HepG2 (cell line): ENCODE measurements at regions not wholly inside any gene's neighbourhood (a gene's known extent, or its start where the extent isn't known, plus 50 kb on each side); places are given as distances from the start of the nearest gene placed in this dataset.

ENCODE experiments used
- ATAC-seq: fragments of 200-7000 bp; cut with Tn5 transposase; 3 replicates; pipeline ENCODE4 v1.9.1; 2020; ENCODE audit warnings: mild to moderate bottlenecking, moderate library complexity
- BruUV-seq: library from RNA; stranded (reverse); fragments of 400-500 nt; replicated peaks from 2 replicates; lab custom pipeline; 2021; lab: Mats Ljungman, UMichigan
- CTCF ChIA-PET: fragments of 300-600 bp; formaldehyde crosslinking; extraction: SDS; loops from one replicate; lab custom pipeline; 2021; ENCODE audit warnings: low total read pairs, inconsistent platforms, low intra/inter-chr PET ratio; lab: Yijun Ruan, JAX
- POLR2A ChIA-PET: fragments of 350-600 bp; sonication (Branson Sonifier 250); formaldehyde crosslinking; loops from one replicate; lab custom pipeline; 2020; ENCODE audit warnings: antibody characterized with exemption, inconsistent platforms; lab: Yijun Ruan, JAX
- DNase-seq: peaks from one replicate; pipeline ENCODE4 v3.0.0-alpha.2; 2015; ENCODE audit warnings: low spot score
- FAIRE-seq: peaks from 3 replicates; lab custom pipeline; 2011; peaks lifted over from hg19 to GRCh38; lab: Jason Lieb, UNC
- H2AFZ ChIP-seq: one replicate; pipeline ENCODE4 v1.6.1; 2011; ENCODE audit warnings: low read length, inconsistent platforms
- H3K27ac ChIP-seq: fragments of 300-600 bp; 3 replicates; pipeline ENCODE4 v1.8.0; 2011; ENCODE audit warnings: mixed run types, mild to moderate bottlenecking, mixed read lengths, low read length, inconsistent platforms; ENCODE audit not compliant: insufficient read depth; ENCODE audit errors: extremely low read length
- H3K27me3 ChIP-seq, 2 experiments: fragments of 200-600 bp in 1 of 2; 2 replicates in 1 of 2; 3 replicates in 1 of 2; pipeline versions ENCODE4 v1.6.0 to v1.8.0; 2011; ENCODE audit warnings: low read length in 2 of 2, mild to moderate bottlenecking in 2 of 2, moderate library complexity in 2 of 2, inconsistent platforms in 1 of 2; ENCODE audit not compliant: insufficient read depth in 2 of 2, control insufficient read depth in 1 of 2
- H3K36me3 ChIP-seq, 2 experiments: fragments of 200-600 bp in 1 of 2; replicated peaks in 1 of 2; 2 replicates in 1 of 2; 3 replicates in 1 of 2; pipeline versions ENCODE4 v1.5.1 to v1.8.0; 2011; ENCODE audit warnings: low read length in 2 of 2, inconsistent platforms in 1 of 2; ENCODE audit not compliant: insufficient read depth in 2 of 2, control insufficient read depth in 1 of 2
- H3K4me1 ChIP-seq: 2 replicates; pipeline ENCODE4 v1.5.1; 2012; ENCODE audit warnings: low read length, inconsistent platforms; ENCODE audit not compliant: insufficient read depth
- H3K4me2 ChIP-seq: 2 replicates; pipeline ENCODE4 v1.6.0; 2011; ENCODE audit warnings: low read depth, low read length, inconsistent platforms
- H3K4me3 ChIP-seq, 3 experiments: fragments of 200-600 bp in 1 of 3; sonication (generic), shearing (Covaris generic) in 1 of 3; replicated peaks in 1 of 3; 2 replicates each; pipeline ENCODE4 v1.5.1; 2011 to 2016; ENCODE audit warnings: low read length in 3 of 3, inconsistent platforms in 2 of 3, low read depth in 2 of 3, mild to moderate bottlenecking in 2 of 3, control low read depth in 1 of 3, mixed read lengths in 1 of 3; ENCODE audit not compliant: insufficient read depth in 1 of 3
- H3K79me2 ChIP-seq: one replicate; pipeline ENCODE4 v1.6.1; 2011; ENCODE audit warnings: low read length, inconsistent platforms; ENCODE audit not compliant: insufficient read depth
- H3K9ac ChIP-seq: 2 replicates; pipeline ENCODE4 v1.6.0; 2011; ENCODE audit warnings: mild to moderate bottlenecking, low read depth, low read length, inconsistent platforms; ENCODE audit not compliant: insufficient read depth
- H3K9me3 ChIP-seq: 2 replicates; pipeline ENCODE4 v1.5.1; 2012; ENCODE audit warnings: mild to moderate bottlenecking, low read length
- H4K20me1 ChIP-seq: 2 replicates; pipeline ENCODE4 v1.6.0; 2011; ENCODE audit warnings: inconsistent platforms, mild to moderate bottlenecking, low read length, moderate library complexity; ENCODE audit not compliant: insufficient read depth
- ATAD3A ChIP-seq: sonication (generic); formaldehyde crosslinking; IDR thresholded peaks from 2 replicates; pipeline ENCODE4 v1.4.0; 2020; ENCODE audit warnings: missing genetic modification reagents
- DNMT1 ChIP-seq: sonication (generic); formaldehyde crosslinking; IDR thresholded peaks from 2 replicates; pipeline ENCODE4 v1.5.1; 2020; ENCODE audit warnings: mild to moderate bottlenecking, missing genetic modification reagents
- FLYWCH1 ChIP-seq: sonication (generic); formaldehyde crosslinking; IDR thresholded peaks from 2 replicates; pipeline ENCODE4 v1.8.1; 2023; ENCODE audit warnings: mild to moderate bottlenecking, missing genetic modification reagents
- HES4 ChIP-seq: sonication (generic); formaldehyde crosslinking; IDR thresholded peaks from 2 replicates; pipeline ENCODE4 v1.9.0; 2021; ENCODE audit warnings: mild to moderate bottlenecking, missing genetic modification reagents, borderline replicate concordance
- TBX2 ChIP-seq: sonication (generic); formaldehyde crosslinking; IDR thresholded peaks from 2 replicates; pipeline ENCODE4 v1.5.0; 2020; ENCODE audit warnings: missing genetic modification reagents, mild to moderate bottlenecking, borderline replicate concordance
- ZBTB38 ChIP-seq: sonication (generic); formaldehyde crosslinking; IDR thresholded peaks from 2 replicates; pipeline ENCODE4 v1.5.1; 2020; ENCODE audit warnings: mild to moderate bottlenecking, missing genetic modification reagents
- ZFP90 ChIP-seq: sonication (generic); formaldehyde crosslinking; IDR thresholded peaks from 2 replicates; pipeline ENCODE4 v1.8.0; 2022; ENCODE audit warnings: missing genetic modification reagents, mild to moderate bottlenecking, inconsistent platforms, borderline replicate concordance
- ZNF296 ChIP-seq: sonication (generic); formaldehyde crosslinking; conservative IDR thresholded peaks from 2 replicates; pipeline ENCODE4 v1.5.0; 2020; ENCODE audit warnings: mild to moderate bottlenecking, missing genetic modification reagents
- ZNF616 ChIP-seq: sonication (generic); formaldehyde crosslinking; IDR thresholded peaks from 2 replicates; pipeline ENCODE4 v1.5.0; 2020; ENCODE audit warnings: low read depth, mild to moderate bottlenecking, missing genetic modification reagents
- WGBS: methylation state at CpG from one replicate; pipeline ENCODE4 v1.1.6; 2017; ENCODE audit warnings: low lambda C conversion rate; 5-methylcytosine and 5-hydroxymethylcytosine counted together
- in situ Hi-C: cut with HindIII; loops from 2 replicates; pipeline ENCODE4 v1.10.0; 2017; ENCODE audit warnings: low pct_unique_long_range_greater_than_20kb; ENCODE audit not compliant: extremely low pct_ligation_motif_present
- intact Hi-C: fragments of 100-400 bp; cut with micrococcal nuclease; formaldehyde crosslinking; loops from one replicate; pipeline ENCODE4 v1.10.0; 2022; ENCODE audit not compliant: unreplicated experiment
- TF ChIP-seq, protein P1 (sequence below): sonication (generic); formaldehyde crosslinking; IDR thresholded peaks from 2 replicates; pipeline ENCODE4 v1.4.0; 2020; ENCODE audit warnings: missing genetic modification reagents
- TF ChIP-seq, protein P2 (sequence below): sonication (generic); formaldehyde crosslinking; IDR thresholded peaks from 2 replicates; pipeline ENCODE4 v1.4.0; 2020; ENCODE audit warnings: mild to moderate bottlenecking, missing genetic modification reagents

DNA sequence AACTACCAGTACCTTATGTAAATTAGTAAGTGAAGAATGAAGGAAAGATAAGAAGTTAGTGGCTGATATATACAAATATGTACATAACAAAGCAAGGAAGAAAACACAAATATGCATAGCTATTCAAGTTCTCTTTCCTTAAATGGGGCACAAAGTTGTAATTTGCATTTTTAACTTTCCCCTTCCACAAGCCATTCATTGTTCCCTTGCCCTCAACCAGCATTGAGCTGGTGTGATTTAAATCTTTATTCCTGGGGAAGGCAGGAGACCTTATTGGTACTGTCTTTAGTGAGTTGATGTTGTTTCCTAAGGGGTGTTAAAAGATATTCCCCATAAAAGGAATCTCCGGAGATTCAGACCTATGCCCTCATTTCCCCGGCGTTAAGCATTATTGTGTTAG is 735.3 kb downstream of the PCDH18 start:
- Histone ChIP-seq H3K36me3 (no peaks in the 10 kb centered on the region), H3K27ac (no peak overlapping the region), H3K9me3 (no peaks in the 10 kb centered on the region), H3K9ac (no peak overlapping the region), H3K4me2 (no peak overlapping the region), H3K27me3 (no peaks in the 10 kb centered on the region), H3K4me3 (no peak overlapping the region), H3K79me2 (no peaks in the 10 kb centered on the region), H3K4me1 (no peaks in the 10 kb centered on the region), H2AFZ (no peak overlapping the region), H4K20me1 (no peaks in the 10 kb centered on the region)
- intact Hi-C loops = no loop called here
- no peak for TF ChIP-seq ATAD3A (CRISPR knock-in tag)
- TF ChIP-seq, protein P1, sequence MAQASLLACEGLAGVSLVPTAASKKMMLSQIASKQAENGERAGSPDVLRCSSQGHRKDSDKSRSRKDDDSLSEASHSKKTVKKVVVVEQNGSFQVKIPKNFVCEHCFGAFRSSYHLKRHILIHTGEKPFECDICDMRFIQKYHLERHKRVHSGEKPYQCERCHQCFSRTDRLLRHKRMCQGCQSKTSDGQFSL = no peak
- in situ Hi-C loops = no loop called here
- BruUV-seq = no TSS peak
- POLR2A ChIA-PET = no interaction called here
- FAIRE-seq = no peak
- DNase-seq = no peak
- ATAC-seq = no peak
- 53% methylated on average over 3 of the region's 3 CpGs for WGBS
- CTCF ChIA-PET = no interaction called here

DNA sequence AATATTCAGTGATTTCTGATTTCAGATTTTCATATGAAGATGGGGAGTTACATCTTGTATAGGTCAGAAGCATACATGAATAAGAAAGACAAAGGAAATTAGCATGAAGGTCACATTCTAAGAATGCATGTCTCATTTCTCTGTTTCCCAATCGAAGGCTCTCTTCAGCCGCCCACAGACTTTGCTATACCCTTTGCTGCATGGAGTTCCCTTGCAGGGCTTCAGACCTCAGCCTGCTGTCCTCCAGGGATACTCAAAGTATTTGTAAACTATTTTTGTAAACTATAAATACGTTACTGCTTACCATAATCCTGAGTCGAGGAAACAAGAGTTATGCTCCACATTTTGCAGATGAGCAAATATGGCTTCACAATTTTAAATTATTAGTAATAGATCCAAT is 738.4 kb downstream of the PCDH18 start:
- in situ Hi-C loops = no loop called here
- Histone ChIP-seq H2AFZ (no peak overlapping the region), H3K4me3 (no peak overlapping the region), H3K79me2 (no peaks in the 10 kb centered on the region), H3K4me1 (no peaks in the 10 kb centered on the region), H3K36me3 (no peaks in the 10 kb centered on the region), H3K4me2 (no peak overlapping the region), H3K27me3 (no peaks in the 10 kb centered on the region), H3K9me3 (no peaks in the 10 kb centered on the region), H3K9ac (no peak overlapping the region), H3K27ac (no peak overlapping the region), H4K20me1 (no peaks in the 10 kb centered on the region)
- intact Hi-C loops = no loop called here
- 5% methylated on average over 4 of the region's 4 CpGs for WGBS
- ATAC-seq (no peak), DNase-seq (no peak), FAIRE-seq (no peak)
- no TSS peak for BruUV-seq
- CTCF ChIA-PET = no interaction called here
- TF ChIP-seq HES4 (CRISPR knock-in tag) (no peak), ZNF616 (CRISPR knock-in tag) (no peak), ZBTB38 (CRISPR knock-in tag) (no peak), FLYWCH1 (no peak), DNMT1 (CRISPR knock-in tag) (no peak), TBX2 (CRISPR knock-in tag) (no peak), ZFP90 (CRISPR knock-in tag) (no peak), ZNF296 (no peak)
- TF ChIP-seq, protein P2, sequence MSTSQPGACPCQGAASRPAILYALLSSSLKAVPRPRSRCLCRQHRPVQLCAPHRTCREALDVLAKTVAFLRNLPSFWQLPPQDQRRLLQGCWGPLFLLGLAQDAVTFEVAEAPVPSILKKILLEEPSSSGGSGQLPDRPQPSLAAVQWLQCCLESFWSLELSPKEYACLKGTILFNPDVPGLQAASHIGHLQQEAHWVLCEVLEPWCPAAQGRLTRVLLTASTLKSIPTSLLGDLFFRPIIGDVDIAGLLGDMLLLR (CRISPR knock-in tag) = no peak
- POLR2A ChIA-PET = no interaction called here
